ENCODE measurements at regions not wholly inside any gene's neighbourhood (a gene's known extent, or its start where the extent isn't known, plus 50 kb on each side); places are given as distances from the start of the nearest gene placed in this dataset.

- H4K20me1 ChIP-seq (ENCODE audit: low read depth, low read length): no peaks in the 10 kb centered on the region
- H2AFZ ChIP-seq (ENCODE audit: low read depth, low read length, severe bottlenecking): no peak overlapping the region
- H3K9ac ChIP-seq (ENCODE audit: low read length): no peak overlapping the region
- H3K9me3 ChIP-seq (ENCODE audit: insufficient read depth, low read length): no peaks in the 10 kb centered on the region
- TF ChIP-seq EZH2phosphoT487 (conservative IDR thresholded peaks at IDR 0.05; ENCODE audit: low read length) (no peak), CTCF (IDR thresholded peaks at IDR 0.05; ENCODE audit: insufficient read depth, low read length, poor library complexity, severe bottlenecking) (no peak)
- H3K4me3 ChIP-seq (ENCODE audit: insufficient read depth, low read length, poor library complexity, severe bottlenecking): no peak overlapping the region
- H3K27me3 ChIP-seq (ENCODE audit: low read length): no peaks in the 10 kb centered on the region
- H3K36me3 ChIP-seq (ENCODE audit: low read length): no peaks in the 10 kb centered on the region
- H3K9me2 ChIP-seq (replicated peaks; ENCODE audit: insufficient read depth, low read length): no peaks in the 10 kb centered on the region
- no peak overlapping the region for H3K4me2 ChIP-seq (ENCODE audit: low read depth, low read length, poor library complexity, severe bottlenecking)
- H3F3A ChIP-seq (ENCODE audit: insufficient read depth): no peaks in the 10 kb centered on the region
- no peak overlapping the region for H3K27ac ChIP-seq (ENCODE audit: low read depth, low read length)
- H3K79me2 ChIP-seq (ENCODE audit: insufficient read depth, low read length): no peaks in the 10 kb centered on the region
These were observed 458.8 kb upstream of the SEMA6D start for GRCh38 chr15:47258521-47258920.

DNA sequence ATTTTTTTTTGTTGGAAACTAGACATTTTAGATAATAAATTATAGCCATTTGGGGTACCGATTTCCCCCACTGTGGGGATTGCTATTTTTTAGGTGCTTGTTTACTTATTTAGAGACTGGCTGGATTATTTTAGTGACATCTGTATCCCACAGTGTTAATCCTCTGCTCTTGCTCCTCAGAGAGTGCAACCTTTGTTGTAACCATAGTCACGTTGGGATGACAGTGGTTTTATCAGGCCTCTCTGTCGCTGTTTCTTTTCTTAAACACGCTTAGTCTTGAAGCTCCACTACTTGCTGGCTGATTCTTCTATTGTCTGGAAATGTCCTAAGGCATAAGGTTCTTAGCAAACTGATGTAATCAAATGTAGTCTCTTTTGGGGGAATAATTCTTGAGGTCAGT, 451.6 kb upstream of the SEMA6D start:
- Histone ChIP-seq H3K9me3 (ENCODE audit: insufficient read depth, low read length) (no peaks in the 10 kb centered on the region), H3K79me2 (ENCODE audit: insufficient read depth, low read length) (no peaks in the 10 kb centered on the region), H3K27me3 (ENCODE audit: low read length) (no peaks in the 10 kb centered on the region), H2AFZ (ENCODE audit: low read depth, low read length, severe bottlenecking) (no peak overlapping the region), H3K4me2 (ENCODE audit: low read depth, low read length, poor library complexity, severe bottlenecking) (no peak overlapping the region), H3K9ac (ENCODE audit: low read length) (no peak overlapping the region), H3K27ac (ENCODE audit: low read depth, low read length) (no peak overlapping the region), H3K36me3 (ENCODE audit: low read length) (no peaks in the 10 kb centered on the region), H4K20me1 (ENCODE audit: low read depth, low read length) (no peaks in the 10 kb centered on the region), H3F3A (ENCODE audit: insufficient read depth) (no peaks in the 10 kb centered on the region), H3K9me2 (replicated peaks; ENCODE audit: insufficient read depth, low read length) (no peaks in the 10 kb centered on the region), H3K4me3 (ENCODE audit: insufficient read depth, low read length, poor library complexity, severe bottlenecking) (no peak overlapping the region)
- TF ChIP-seq CTCF (IDR thresholded peaks at IDR 0.05; ENCODE audit: insufficient read depth, low read length, poor library complexity, severe bottlenecking): no peak
- no peak for TF ChIP-seq EZH2phosphoT487 (conservative IDR thresholded peaks at IDR 0.05; ENCODE audit: low read length)

GRCh38 chr15:47266566-47266965, 450.7 kb upstream of the SEMA6D start:
- H3K4me3 ChIP-seq (ENCODE audit: insufficient read depth, low read length, poor library complexity, severe bottlenecking): no peak overlapping the region
- no peak overlapping the region for H3K4me2 ChIP-seq (ENCODE audit: low read depth, low read length, poor library complexity, severe bottlenecking)
- no peaks in the 10 kb centered on the region for H3K9me3 ChIP-seq (ENCODE audit: insufficient read depth, low read length)
- TF ChIP-seq EZH2phosphoT487 (conservative IDR thresholded peaks at IDR 0.05; ENCODE audit: low read length) (no peak), CTCF (IDR thresholded peaks at IDR 0.05; ENCODE audit: insufficient read depth, low read length, poor library complexity, severe bottlenecking) (no peak)
- H3K27ac ChIP-seq (ENCODE audit: low read depth, low read length): no peak overlapping the region
- no peak overlapping the region for H3K9ac ChIP-seq (ENCODE audit: low read length)
- H3K27me3 ChIP-seq (ENCODE audit: low read length): no peaks in the 10 kb centered on the region
- no peaks in the 10 kb centered on the region for H4K20me1 ChIP-seq (ENCODE audit: low read depth, low read length)
- H3K79me2 ChIP-seq (ENCODE audit: insufficient read depth, low read length): no peaks in the 10 kb centered on the region
- no peaks in the 10 kb centered on the region for H3K36me3 ChIP-seq (ENCODE audit: low read length)
- no peaks in the 10 kb centered on the region for H3K9me2 ChIP-seq (replicated peaks; ENCODE audit: insufficient read depth, low read length)
- no peaks in the 10 kb centered on the region for H3F3A ChIP-seq (ENCODE audit: insufficient read depth)
- H2AFZ ChIP-seq (ENCODE audit: low read depth, low read length, severe bottlenecking): no peak overlapping the region

DNA sequence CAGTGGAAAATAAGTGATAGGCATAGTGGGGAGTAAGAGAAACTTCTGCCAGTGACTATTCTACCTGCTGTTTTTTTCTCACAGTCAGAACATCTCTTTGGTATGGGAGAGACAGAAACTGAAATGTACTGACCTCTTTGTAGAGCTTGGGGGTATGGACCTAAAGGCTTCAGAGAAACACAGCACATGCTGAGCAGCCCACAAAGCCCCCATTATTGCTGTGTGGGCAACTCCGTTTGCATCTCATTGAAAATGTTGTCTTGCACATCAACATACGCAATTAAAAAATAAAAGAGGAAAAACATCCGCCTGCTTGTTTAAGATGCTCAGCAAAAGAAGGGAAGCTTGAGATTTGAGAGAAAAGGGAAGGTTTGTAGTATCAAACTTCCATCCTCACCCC, 443.4 kb upstream of the SEMA6D start:
- no peak overlapping the region for H3K4me3 ChIP-seq (ENCODE audit: insufficient read depth, low read length, poor library complexity, severe bottlenecking)
- no peak overlapping the region for H2AFZ ChIP-seq (ENCODE audit: low read depth, low read length, severe bottlenecking)
- H4K20me1 ChIP-seq (ENCODE audit: low read depth, low read length): no peaks in the 10 kb centered on the region
- H3K79me2 ChIP-seq (ENCODE audit: insufficient read depth, low read length): no peaks in the 10 kb centered on the region
- H3K9me3 ChIP-seq (ENCODE audit: insufficient read depth, low read length): no peaks in the 10 kb centered on the region
- no peaks in the 10 kb centered on the region for H3K36me3 ChIP-seq (ENCODE audit: low read length)
- H3K9me2 ChIP-seq (replicated peaks; ENCODE audit: insufficient read depth, low read length): no peaks in the 10 kb centered on the region
- H3K27ac ChIP-seq (ENCODE audit: low read depth, low read length): no peak overlapping the region
- no peaks in the 10 kb centered on the region for H3F3A ChIP-seq (ENCODE audit: insufficient read depth)
- no peak overlapping the region for H3K4me2 ChIP-seq (ENCODE audit: low read depth, low read length, poor library complexity, severe bottlenecking)
- no peaks in the 10 kb centered on the region for H3K27me3 ChIP-seq (ENCODE audit: low read length)
- TF ChIP-seq CTCF (IDR thresholded peaks at IDR 0.05; ENCODE audit: insufficient read depth, low read length, poor library complexity, severe bottlenecking) (no peak), EZH2phosphoT487 (conservative IDR thresholded peaks at IDR 0.05; ENCODE audit: low read length) (no peak)
- no peak overlapping the region for H3K9ac ChIP-seq (ENCODE audit: low read length)

All from SU-DHL-6 (cell line).